OCI-LY3 (cell line): ENCODE measurements at regions not wholly inside any gene's neighbourhood (a gene's known extent, or its start where the extent isn't known, plus 50 kb on each side); places are given as distances from the start of the nearest gene placed in this dataset.
"Not testable (repeated sequence)": the region's sequence is repeated elsewhere in the genome, so short reads cannot be mapped to it uniquely, and the experiment has no call there.

ENCODE experiments used
- CTCF ChIP-seq: fragments of 200-600, 300-600 bp; sonication (generic); IDR thresholded peaks from 2 replicates; pipeline ENCODE4 v1.5.1; 2014; ENCODE audit warnings: antibody characterized with exemption, low read length, low read depth
- EZH2phosphoT487 ChIP-seq: fragments of 200-600 bp; shearing (Covaris generic); IDR thresholded peaks from 2 replicates; pipeline ENCODE4 v1.6.1; 2018; ENCODE audit warnings: antibody characterized with exemption, mixed run types, low read depth

- TF ChIP-seq CTCF, EZH2phosphoT487: not testable (repeated sequence)
Measured at GRCh38 chr13:52309833-52310232, 96.1 kb downstream of the THSD1 start.
